OCI-LY1 (cell line): ENCODE measurements at regions not wholly inside any gene's neighbourhood (a gene's known extent, or its start where the extent isn't known, plus 50 kb on each side); places are given as distances from the start of the nearest gene placed in this dataset.
"Not testable (repeated sequence)": the region's sequence is repeated elsewhere in the genome, so short reads cannot be mapped to it uniquely, and the experiment has no call there.

Experiments
- CTCF ChIP-seq: fragments of 200-600 bp; sonication (generic), shearing (Covaris generic); IDR thresholded peaks from 2 replicates; pipeline ENCODE4 v1.5.1; 2017; ENCODE audit warnings: mild to moderate bottlenecking, antibody characterized with exemption, low read length, moderate library complexity, mixed read lengths
- EZH2 ChIP-seq: fragments of 200-600 bp; sonication (generic), shearing (Covaris generic); IDR thresholded peaks from 2 replicates; pipeline ENCODE4 v1.8.0; 2017; ENCODE audit warnings: borderline replicate concordance, mixed run types, mild to moderate bottlenecking, antibody characterized with exemption, low read length, moderate library complexity, mixed read lengths

- TF ChIP-seq CTCF, EZH2: not testable (repeated sequence)
Measured at GRCh38 chr17:31600144-31600543, 208.7 kb downstream of the RAB11FIP4 start.
